Panc1 (cell line): ENCODE measurements at regions not wholly inside any gene's neighbourhood (a gene's known extent, or its start where the extent isn't known, plus 50 kb on each side); places are given as distances from the start of the nearest gene placed in this dataset.

Experiments
- TF ChIP-seq, protein P1 (sequence below): fragments of 450-650 bp; IDR thresholded peaks from 2 replicates; pipeline ENCODE4 v1.5.1; 2017; ENCODE audit warnings: mild to moderate bottlenecking
- TF ChIP-seq, protein P2 (sequence below), 2 experiments: IDR thresholded peaks; 2 replicates each; pipeline ENCODE4 v1.6.1; 2011 to 2012; ENCODE audit warnings: low read depth in 2 of 2, control low read depth in 1 of 2, low read length in 1 of 2, mild to moderate bottlenecking in 1 of 2, moderate library complexity in 1 of 2; ENCODE audit not compliant: insufficient read depth in 1 of 2

DNA sequence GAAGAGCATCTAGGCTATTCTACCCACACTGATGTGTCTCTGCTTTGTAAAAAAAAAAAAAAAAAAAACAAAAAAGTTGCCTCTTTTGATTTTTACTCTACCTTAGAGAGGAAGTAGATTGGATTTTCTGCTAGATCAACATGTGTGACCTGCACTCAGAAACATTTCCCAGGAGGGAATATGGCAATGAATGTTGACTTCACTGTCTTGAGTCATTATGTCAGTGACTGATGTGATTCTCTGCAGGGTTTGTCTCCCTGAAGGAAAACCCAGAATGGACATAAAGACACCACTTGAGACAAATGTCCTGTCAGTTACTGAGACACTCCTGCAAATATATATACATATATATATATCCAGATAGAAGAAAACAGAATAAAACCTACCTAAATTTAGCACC lies 370.3 kb downstream of the BMPER start:
- TF ChIP-seq, protein P1, sequence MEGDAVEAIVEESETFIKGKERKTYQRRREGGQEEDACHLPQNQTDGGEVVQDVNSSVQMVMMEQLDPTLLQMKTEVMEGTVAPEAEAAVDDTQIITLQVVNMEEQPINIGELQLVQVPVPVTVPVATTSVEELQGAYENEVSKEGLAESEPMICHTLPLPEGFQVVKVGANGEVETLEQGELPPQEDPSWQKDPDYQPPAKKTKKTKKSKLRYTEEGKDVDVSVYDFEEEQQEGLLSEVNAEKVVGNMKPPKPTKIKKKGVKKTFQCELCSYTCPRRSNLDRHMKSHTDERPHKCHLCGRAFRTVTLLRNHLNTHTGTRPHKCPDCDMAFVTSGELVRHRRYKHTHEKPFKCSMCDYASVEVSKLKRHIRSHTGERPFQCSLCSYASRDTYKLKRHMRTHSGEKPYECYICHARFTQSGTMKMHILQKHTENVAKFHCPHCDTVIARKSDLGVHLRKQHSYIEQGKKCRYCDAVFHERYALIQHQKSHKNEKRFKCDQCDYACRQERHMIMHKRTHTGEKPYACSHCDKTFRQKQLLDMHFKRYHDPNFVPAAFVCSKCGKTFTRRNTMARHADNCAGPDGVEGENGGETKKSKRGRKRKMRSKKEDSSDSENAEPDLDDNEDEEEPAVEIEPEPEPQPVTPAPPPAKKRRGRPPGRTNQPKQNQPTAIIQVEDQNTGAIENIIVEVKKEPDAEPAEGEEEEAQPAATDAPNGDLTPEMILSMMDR, result no peak
- TF ChIP-seq, protein P2, sequence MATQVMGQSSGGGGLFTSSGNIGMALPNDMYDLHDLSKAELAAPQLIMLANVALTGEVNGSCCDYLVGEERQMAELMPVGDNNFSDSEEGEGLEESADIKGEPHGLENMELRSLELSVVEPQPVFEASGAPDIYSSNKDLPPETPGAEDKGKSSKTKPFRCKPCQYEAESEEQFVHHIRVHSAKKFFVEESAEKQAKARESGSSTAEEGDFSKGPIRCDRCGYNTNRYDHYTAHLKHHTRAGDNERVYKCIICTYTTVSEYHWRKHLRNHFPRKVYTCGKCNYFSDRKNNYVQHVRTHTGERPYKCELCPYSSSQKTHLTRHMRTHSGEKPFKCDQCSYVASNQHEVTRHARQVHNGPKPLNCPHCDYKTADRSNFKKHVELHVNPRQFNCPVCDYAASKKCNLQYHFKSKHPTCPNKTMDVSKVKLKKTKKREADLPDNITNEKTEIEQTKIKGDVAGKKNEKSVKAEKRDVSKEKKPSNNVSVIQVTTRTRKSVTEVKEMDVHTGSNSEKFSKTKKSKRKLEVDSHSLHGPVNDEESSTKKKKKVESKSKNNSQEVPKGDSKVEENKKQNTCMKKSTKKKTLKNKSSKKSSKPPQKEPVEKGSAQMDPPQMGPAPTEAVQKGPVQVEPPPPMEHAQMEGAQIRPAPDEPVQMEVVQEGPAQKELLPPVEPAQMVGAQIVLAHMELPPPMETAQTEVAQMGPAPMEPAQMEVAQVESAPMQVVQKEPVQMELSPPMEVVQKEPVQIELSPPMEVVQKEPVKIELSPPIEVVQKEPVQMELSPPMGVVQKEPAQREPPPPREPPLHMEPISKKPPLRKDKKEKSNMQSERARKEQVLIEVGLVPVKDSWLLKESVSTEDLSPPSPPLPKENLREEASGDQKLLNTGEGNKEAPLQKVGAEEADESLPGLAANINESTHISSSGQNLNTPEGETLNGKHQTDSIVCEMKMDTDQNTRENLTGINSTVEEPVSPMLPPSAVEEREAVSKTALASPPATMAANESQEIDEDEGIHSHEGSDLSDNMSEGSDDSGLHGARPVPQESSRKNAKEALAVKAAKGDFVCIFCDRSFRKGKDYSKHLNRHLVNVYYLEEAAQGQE (IDR thresholded peaks at IDR 0.05; ENCODE audit: insufficient read depth in 1 of 2, low read depth in 2 of 2, low read length in 1 of 2), result no peak
